ENCODE measurements at regions not wholly inside any gene's neighbourhood (a gene's known extent, or its start where the extent isn't known, plus 50 kb on each side); places are given as distances from the start of the nearest gene placed in this dataset.

- TF ChIP-seq ZBTB26 (tag by site-specific recombination; optimal IDR thresholded peaks at IDR 0.05) (no peak), CTCF (tag by site-specific recombination; IDR thresholded peaks at IDR 0.05) (no peak), ZBTB20 (tag by site-specific recombination; IDR thresholded peaks at IDR 0.05) (no peak), ZFP37 (tag by site-specific recombination; IDR thresholded peaks at IDR 0.05) (no peak), ZNF18 (tag by site-specific recombination; IDR thresholded peaks at IDR 0.05) (no peak), YY1 (tag by site-specific recombination; IDR thresholded peaks at IDR 0.05) (no peak), ZNF510 (tag by site-specific recombination; IDR thresholded peaks at IDR 0.05; ENCODE audit: insufficient replicate concordance) (no peak), SCRT1 (tag by site-specific recombination; IDR thresholded peaks at IDR 0.05; ENCODE audit: borderline replicate concordance) (no peak), ZNF274 (IDR thresholded peaks at IDR 0.05; ENCODE audit: low read length) (no peak), ZNF274 (tag by site-specific recombination; IDR thresholded peaks at IDR 0.05; ENCODE audit: borderline replicate concordance) (no peak), ZNF670 (tag by site-specific recombination; IDR thresholded peaks at IDR 0.05; ENCODE audit: low read depth) (no peak), ZNF184 (tag by site-specific recombination; IDR thresholded peaks at IDR 0.05) (no peak)
Measured at GRCh38 chr5:20420991-20421595, 433.1 kb upstream of the CDH18 start.
